ENCODE measurements at regions not wholly inside any gene's neighbourhood (a gene's known extent, or its start where the extent isn't known, plus 50 kb on each side); places are given as distances from the start of the nearest gene placed in this dataset.
A peak's percentile ranks its signal among the peaks of the same experiment; 100 is the strongest.

GRCh38 chr13:103546271-103546670 lies 480.1 kb upstream of the SLC10A2 start:
- Mint-ChIP-seq H3K27ac (ENCODE audit: unreplicated experiment) (no peak overlapping the region), H3K9me3 (ENCODE audit: unreplicated experiment) (peaks cover 11% of the 10 kb centered on the region), H3K4me1 (ENCODE audit: low read depth, unreplicated experiment) (no peaks in the 10 kb centered on the region), H3K36me3 (ENCODE audit: unreplicated experiment) (peaks cover 27% of the 10 kb centered on the region), H3K27me3 (ENCODE audit: unreplicated experiment) (peaks cover 2% of the 10 kb centered on the region), H3K4me3 (ENCODE audit: unreplicated experiment) (no peak overlapping the region)
- TF ChIP-seq CTCF (IDR thresholded peaks at IDR 0.05; ENCODE audit: partially characterized antibody, unreplicated experiment), result no peak
- no peak for DNase-seq

- H3K36me3 Mint-ChIP-seq (ENCODE audit: unreplicated experiment), result peaks cover 27% of the 10 kb centered on the region
- peaks cover 11% of the 10 kb centered on the region for H3K9me3 Mint-ChIP-seq (ENCODE audit: unreplicated experiment)
- peaks cover 2% of the 10 kb centered on the region for H3K27me3 Mint-ChIP-seq (ENCODE audit: unreplicated experiment)
- TF ChIP-seq CTCF (IDR thresholded peaks at IDR 0.05; ENCODE audit: partially characterized antibody, unreplicated experiment), result no peak
- no peak overlapping the region for H3K4me3 Mint-ChIP-seq (ENCODE audit: unreplicated experiment)
- no peak overlapping the region for H3K27ac Mint-ChIP-seq (ENCODE audit: unreplicated experiment)
- DNase-seq, result no peak
- peaks cover 9% of the 10 kb centered on the region for H3K4me1 Mint-ChIP-seq (ENCODE audit: low read depth, unreplicated experiment)
Observed at GRCh38 chr13:103542648-103543047, 476.4 kb upstream of the SLC10A2 start.

- Mint-ChIP-seq H3K9me3 (ENCODE audit: unreplicated experiment) (peaks cover 7% of the 10 kb centered on the region), H3K27me3 (ENCODE audit: unreplicated experiment) (no peaks in the 10 kb centered on the region), H3K27ac (ENCODE audit: unreplicated experiment) (no peak overlapping the region), H3K4me3 (ENCODE audit: unreplicated experiment) (no peak overlapping the region), H3K36me3 (ENCODE audit: unreplicated experiment) (peaks cover 22% of the 10 kb centered on the region), H3K4me1 (ENCODE audit: low read depth, unreplicated experiment) (peaks cover 12% of the 10 kb centered on the region)
- no peak for TF ChIP-seq CTCF (IDR thresholded peaks at IDR 0.05; ENCODE audit: partially characterized antibody, unreplicated experiment)
- DNase-seq, result no peak
Observed at GRCh38 chr13:103540382-103540765, 474.2 kb upstream of the SLC10A2 start.

GRCh38 chr13:103539721-103540381 lies 473.6 kb upstream of the SLC10A2 start:
- no peak overlapping the region for H3K4me3 Mint-ChIP-seq (ENCODE audit: unreplicated experiment)
- H3K9me3 Mint-ChIP-seq (ENCODE audit: unreplicated experiment), result peaks cover 7% of the 10 kb centered on the region
- H3K36me3 Mint-ChIP-seq (ENCODE audit: unreplicated experiment), result peaks cover 18% of the 10 kb centered on the region
- H3K27me3 Mint-ChIP-seq (ENCODE audit: unreplicated experiment), result no peaks in the 10 kb centered on the region
- H3K27ac Mint-ChIP-seq (ENCODE audit: unreplicated experiment), result peak overlapping the region; percentile 79
- TF ChIP-seq CTCF (IDR thresholded peaks at IDR 0.05; ENCODE audit: partially characterized antibody, unreplicated experiment), result no peak
- peaks cover 12% of the 10 kb centered on the region for H3K4me1 Mint-ChIP-seq (ENCODE audit: low read depth, unreplicated experiment)
- DNase-seq, result no peak

- peaks cover 12% of the 10 kb centered on the region for H3K4me1 Mint-ChIP-seq (ENCODE audit: low read depth, unreplicated experiment)
- TF ChIP-seq CTCF (IDR thresholded peaks at IDR 0.05; ENCODE audit: partially characterized antibody, unreplicated experiment), result no peak
- no peaks in the 10 kb centered on the region for H3K27me3 Mint-ChIP-seq (ENCODE audit: unreplicated experiment)
- H3K9me3 Mint-ChIP-seq (ENCODE audit: unreplicated experiment), result peaks cover 6% of the 10 kb centered on the region
- H3K36me3 Mint-ChIP-seq (ENCODE audit: unreplicated experiment), result peaks cover 12% of the 10 kb centered on the region
- DNase-seq, result peak; percentile 67
- H3K4me3 Mint-ChIP-seq (ENCODE audit: unreplicated experiment), result peak overlapping the region; percentile 57
- peak overlapping the region; percentile 79 for H3K27ac Mint-ChIP-seq (ENCODE audit: unreplicated experiment)
Observed at GRCh38 chr13:103539265-103539664, 473.0 kb upstream of the SLC10A2 start.
